SKM-1 treated with dmso at 0.1 percent for 144 hours (cell line): ENCODE measurements at regions not wholly inside any gene's neighbourhood (a gene's known extent, or its start where the extent isn't known, plus 50 kb on each side); places are given as distances from the start of the nearest gene placed in this dataset.
"Not testable (repeated sequence)": the region's sequence is repeated elsewhere in the genome, so short reads cannot be mapped to it uniquely, and the experiment has no call there.

ENCODE experiments used
- DNase-seq: peaks from one replicate; lab custom pipeline; 2025; ENCODE audit not compliant: unreplicated experiment; lab: John Stamatoyannopoulos, UW

- peak; percentile 27 for DNase-seq
These were observed 1155.4 kb downstream of the BCL11A start for GRCh38 chr2:59398081-59398480.

- DNase-seq, result no peak
These were observed 1154.0 kb upstream of the FANCL start for GRCh38 chr2:59395119-59395518.

DNA sequence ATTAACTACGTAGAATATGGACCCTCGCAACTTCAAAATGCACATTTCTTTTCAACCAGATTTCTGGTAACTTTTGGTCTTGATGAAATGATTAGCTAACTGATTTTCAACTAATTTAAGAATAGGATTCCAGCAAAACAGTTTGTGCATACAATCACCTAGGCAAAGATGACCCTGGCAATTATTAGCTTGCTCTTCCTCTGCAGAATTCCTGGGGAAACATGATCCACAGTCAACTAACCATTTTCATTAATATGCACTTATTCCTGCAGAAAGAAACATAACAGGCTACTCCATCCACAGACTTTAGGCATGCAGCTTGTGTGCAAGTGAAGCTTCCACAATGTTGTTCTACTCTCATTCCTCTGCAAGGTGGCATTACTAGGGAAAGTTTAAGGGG is 1150.8 kb upstream of the FANCL start:
- no peak for DNase-seq

DNA sequence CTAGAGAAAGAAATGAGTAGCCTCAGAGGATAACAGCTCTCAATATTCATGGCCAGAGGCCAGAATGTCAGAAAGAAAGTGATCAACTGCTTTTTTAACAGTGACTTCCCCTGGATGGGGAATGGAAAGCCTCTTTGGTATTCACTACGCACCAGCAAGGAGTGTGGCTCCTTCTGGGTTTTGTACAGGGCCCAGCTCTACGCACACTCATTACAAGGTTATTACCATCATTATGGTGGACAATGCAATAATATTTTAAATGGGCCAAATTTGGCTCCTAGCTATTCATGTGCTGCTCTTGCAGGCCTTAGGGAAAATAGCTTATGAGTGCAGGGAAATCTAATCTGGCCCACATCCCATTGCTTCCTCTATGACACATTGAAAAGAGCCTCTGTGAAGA is 1149.5 kb upstream of the FANCL start:
- no peak for DNase-seq

- DNase-seq, result no peak
These were observed 1148.1 kb upstream of the FANCL start for GRCh38 chr2:59389240-59389639.

- DNase-seq, result no peak
These were observed 1144.8 kb upstream of the FANCL start for GRCh38 chr2:59385971-59386370.

GRCh38 chr2:59383473-59383872 is 1142.3 kb upstream of the FANCL start:
- DNase-seq, result no peak

DNA sequence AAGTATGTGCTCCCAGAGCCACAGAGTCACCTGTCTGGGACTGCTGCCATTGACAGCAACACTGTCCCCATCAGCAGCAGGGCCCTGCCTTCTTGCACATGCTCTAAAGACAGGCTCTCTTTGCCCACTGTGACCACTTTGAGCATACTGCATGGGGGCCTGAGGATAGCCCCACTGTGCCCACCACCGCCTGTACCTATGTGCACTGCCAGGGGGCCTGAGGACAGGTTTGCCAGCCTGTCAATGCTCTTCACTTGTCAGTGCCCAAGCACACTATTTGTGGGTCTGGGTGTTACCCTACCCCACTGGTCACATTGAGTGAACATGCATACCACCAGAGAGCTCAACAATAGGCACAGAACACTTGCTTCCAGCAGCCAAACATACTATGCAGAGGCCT is 1137.0 kb upstream of the FANCL start:
- DNase-seq, result no peak

DNA sequence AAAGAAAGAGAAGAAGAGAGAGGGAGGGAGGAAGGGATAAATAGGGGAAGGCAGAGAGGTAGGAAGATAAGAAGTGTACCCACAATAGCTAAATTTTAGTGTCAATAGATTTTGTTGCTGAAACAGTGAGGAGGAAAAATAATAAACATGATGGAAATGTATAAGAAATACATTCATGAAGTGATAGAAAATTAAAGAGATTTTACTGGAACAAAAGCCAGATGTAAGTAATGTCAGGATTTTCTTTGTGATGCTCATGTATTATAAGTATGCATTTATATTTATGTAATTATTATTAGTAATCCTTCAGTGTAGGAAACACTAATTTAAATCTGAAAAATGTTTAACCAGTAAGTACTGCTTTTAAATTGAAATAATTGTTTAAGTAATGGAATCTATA is 1125.2 kb upstream of the FANCL start:
- DNase-seq, result no peak

- DNase-seq, result no peak
These were observed 1113.4 kb upstream of the FANCL start for GRCh38 chr2:59354498-59354897.

- DNase-seq, result no peak
These were observed 1112.3 kb upstream of the FANCL start for GRCh38 chr2:59353306-59353921.

- DNase-seq, result no peak
These were observed 1101.0 kb upstream of the FANCL start for GRCh38 chr2:59342166-59342565.

GRCh38 chr2:59339837-59340207 is 1098.7 kb upstream of the FANCL start:
- DNase-seq, result no peak

- DNase-seq, result no peak
These were observed 1098.2 kb upstream of the FANCL start for GRCh38 chr2:59339121-59339836.

GRCh38 chr2:59333007-59333406 is 1091.9 kb upstream of the FANCL start:
- no peak for DNase-seq

- not testable (repeated sequence) for DNase-seq
These were observed 1085.6 kb upstream of the FANCL start for GRCh38 chr2:59326581-59327365.

GRCh38 chr2:59322870-59323269 is 1081.7 kb upstream of the FANCL start:
- DNase-seq, result no peak

GRCh38 chr2:59322005-59322404 is 1080.9 kb upstream of the FANCL start:
- DNase-seq, result no peak

GRCh38 chr2:59314031-59314766 is 1073.1 kb upstream of the FANCL start:
- DNase-seq, result no peak

- no peak for DNase-seq
These were observed 1072.1 kb upstream of the FANCL start for GRCh38 chr2:59312967-59313940.
